NCI-H2107 (cell line): ENCODE measurements at regions not wholly inside any gene's neighbourhood (a gene's known extent, or its start where the extent isn't known, plus 50 kb on each side); places are given as distances from the start of the nearest gene placed in this dataset.
A peak's percentile ranks its signal among the peaks of the same experiment; 100 is the strongest.

ENCODE experiments used
- DNase-seq: peaks from one replicate; lab custom pipeline; 2025; lab: John Stamatoyannopoulos, UW

DNA sequence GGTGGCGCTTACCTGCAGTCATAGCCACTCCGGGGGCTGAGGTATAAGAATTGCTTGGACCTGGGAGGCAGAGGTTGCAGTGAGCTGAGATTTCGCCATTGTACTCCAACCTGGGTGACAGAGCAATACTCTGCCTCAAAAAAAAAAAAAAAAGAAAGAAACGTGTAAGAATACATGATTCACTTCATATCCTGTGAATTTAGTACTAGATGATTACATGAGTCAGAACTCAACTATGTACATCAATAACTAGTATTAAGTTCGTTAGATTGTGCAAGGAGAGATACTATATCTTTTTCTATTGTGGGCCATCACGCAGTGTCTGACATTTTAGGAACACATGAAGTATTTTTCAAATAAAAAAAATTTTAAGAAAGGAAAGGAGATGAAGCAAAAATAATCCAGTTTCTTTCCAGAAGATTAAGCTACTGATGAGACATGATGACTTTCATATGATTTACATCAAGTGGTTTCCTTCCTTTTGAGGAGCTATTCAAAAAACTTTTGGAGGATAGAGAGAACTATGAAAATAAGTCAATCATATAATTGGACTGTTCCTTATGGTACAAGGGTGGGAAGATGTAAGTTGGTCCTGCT is 64.7 kb upstream of the EXOC1L start:
- DNase-seq: no peak

DNA sequence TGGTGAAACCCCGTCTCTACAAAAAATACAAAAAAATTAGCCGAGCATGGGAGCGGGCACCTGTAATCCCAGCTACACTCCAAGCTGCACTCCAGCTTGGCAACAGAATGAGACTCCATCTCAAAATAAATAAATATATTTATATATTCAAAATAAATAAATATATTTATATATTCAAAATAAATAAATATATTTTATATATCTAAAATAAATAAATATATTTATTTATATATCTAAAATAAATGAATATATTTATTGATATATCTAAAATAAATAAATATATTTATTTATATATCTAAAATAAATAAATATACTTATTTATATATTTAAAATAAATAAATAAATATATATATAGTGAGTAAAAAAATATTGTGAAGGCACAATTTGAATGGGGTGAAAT is 63.4 kb upstream of the EXOC1L start:
- DNase-seq: no peak

DNA sequence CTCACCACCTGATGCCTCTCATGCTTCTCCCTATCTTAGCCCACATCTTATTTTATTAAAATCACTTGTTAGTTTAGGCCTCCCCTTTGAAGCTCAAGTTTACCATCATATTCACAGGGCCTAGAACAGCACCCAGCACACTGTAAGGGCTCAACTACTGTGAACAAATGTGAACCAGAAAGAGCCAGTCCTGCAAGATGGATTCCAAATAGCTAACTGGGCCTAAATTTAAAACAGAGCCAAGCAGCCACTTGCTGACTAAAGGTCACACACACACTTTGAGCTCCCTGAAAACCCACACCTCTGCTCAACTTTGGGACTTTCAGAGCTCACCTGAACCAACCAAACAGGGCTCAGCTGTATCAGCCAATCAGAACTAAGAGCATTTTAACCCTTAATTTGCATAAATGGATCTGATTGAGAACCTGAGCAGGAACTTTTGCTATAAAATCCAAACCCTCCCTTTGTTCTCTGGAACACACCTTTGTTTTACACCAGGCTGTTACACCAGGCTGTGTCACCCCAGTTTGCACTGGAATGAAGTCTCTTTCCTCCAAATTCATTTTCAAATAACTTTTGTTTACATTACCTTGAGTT is 62.1 kb upstream of the EXOC1L start:
- DNase-seq: peak; percentile 8

DNA sequence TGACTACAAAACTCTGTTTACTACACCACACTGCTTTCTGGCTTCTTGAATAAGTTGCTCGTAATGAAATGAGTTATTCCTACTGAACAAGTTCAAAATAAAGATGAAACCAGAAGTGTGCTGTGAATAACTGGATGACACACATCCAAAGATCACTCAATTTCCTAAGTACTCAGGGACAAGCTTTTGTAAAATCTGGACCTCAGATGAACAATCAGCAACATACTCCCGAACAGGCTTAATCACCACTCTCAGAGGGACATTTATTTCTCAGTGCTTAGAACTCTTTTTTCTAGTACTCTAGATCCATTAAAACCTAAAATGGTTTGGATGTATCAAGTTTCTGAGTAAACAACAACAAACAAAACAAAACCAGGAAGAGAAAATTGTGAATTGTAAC is 61.5 kb upstream of the EXOC1L start:
- no peak for DNase-seq

DNA sequence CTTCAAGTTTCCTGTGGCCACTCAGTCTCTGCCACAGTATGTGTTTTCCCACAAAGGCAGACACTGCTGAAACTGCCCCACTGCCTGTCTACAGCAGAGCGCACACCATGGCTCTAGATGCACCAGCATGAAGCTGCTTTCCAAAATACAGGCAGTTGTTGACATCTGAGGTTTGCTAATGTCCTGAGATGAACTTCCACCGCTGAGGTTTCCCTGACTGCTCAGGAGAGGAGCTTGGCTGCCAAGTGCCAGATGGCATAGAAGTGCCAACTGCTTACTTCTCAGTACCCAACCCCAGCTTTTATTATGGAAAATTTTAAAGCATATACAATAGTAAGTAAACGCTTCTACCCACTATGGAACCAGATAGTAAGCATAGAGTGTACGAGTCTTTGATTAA is 61.0 kb upstream of the EXOC1L start:
- DNase-seq: peak; percentile 55

DNA sequence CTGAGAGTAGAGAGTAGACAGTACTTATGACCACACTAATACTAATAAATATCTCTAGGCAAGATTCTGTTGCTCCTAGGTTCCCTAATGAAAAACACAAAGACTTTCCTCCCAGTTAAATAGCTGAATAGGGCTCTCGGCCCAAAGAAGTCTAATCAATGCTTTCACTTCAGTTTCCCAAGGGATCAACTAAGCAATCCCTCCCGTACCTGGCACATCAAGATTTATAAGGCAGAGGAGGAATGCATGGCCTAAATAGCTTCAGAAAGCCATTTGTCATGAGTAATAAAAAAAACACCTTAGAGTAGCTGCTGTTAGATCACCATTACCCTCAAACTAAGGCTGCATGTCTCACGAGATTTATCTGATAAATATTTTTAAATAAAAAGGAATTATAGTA is 56.8 kb upstream of the EXOC1L start:
- DNase-seq: no peak

DNA sequence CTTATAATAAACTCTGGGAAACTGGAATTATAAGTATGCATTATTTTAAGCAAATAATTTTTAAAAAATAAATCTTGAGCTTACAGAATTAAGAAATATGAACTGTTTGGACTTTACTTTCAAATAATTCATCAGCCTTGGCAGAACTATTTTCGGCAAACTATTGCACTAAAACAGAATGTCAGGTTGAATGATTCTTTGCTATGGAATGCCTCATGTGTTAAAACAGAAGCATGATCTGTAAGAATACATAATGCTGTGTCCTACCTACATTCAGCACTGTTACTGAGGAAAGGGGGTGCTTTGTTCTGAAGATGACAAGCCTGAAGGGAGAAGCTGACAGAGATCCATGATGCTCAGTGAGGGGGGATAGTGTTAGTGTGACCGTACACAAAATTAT is 55.6 kb upstream of the EXOC1L start:
- no peak for DNase-seq

DNA sequence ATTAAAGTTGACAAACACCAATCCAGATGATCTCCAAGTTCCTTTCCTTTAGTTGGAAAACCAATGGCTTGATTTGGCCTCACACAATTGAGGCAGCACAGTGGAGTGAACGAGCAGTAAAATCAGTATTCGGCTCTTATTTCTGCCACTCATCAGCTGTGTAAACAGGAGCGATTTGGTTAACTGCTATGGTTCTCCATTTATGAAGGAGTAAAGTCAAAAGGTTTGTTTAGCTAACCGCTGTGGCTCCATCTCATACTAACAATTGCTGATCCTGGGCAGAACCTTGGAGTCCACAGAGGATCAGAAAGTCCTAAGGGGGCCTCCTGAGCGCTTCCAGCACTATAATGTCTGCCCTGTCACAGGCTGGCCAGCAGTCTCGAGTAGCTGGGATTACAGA is 54.5 kb upstream of the EXOC1L start:
- DNase-seq: no peak

DNA sequence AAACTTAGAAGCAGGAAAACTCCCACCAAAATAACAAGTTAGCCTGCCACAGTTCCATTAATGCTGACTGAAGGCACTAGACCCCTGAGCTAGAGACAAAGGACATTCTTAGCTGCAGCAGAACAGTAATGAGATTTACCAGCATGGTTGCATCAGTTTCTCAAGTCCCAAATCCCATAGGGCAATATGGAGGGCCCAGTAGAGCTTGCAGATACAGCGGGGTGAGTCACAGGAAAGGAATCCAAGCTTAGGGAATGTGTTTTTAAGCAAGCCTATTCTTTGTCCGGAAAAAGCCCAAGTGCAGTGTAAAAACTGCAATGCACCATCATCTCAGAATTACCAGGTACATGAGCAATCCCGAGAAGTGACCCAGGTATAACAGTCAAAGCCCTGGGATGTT is 51.3 kb upstream of the EXOC1L start:
- DNase-seq: no peak
